ENCODE measurements at regions not wholly inside any gene's neighbourhood (a gene's known extent, or its start where the extent isn't known, plus 50 kb on each side); places are given as distances from the start of the nearest gene placed in this dataset.
"Not testable (repeated sequence)": the region's sequence is repeated elsewhere in the genome, so short reads cannot be mapped to it uniquely, and the experiment has no call there.

GRCh38 chr4:67412153-67412712, 133.1 kb downstream of the CENPC start:
- intact Hi-C loops (cut with DNase I), result not testable (repeated sequence)
- peak in 1 of 10 donors; percentile 16 for DNase-seq

- intact Hi-C loops (cut with DNase I), result no loop called here
Measured at GRCh38 chr4:67403342-67403741, 142.0 kb downstream of the CENPC start.

GRCh38 chr4:67401902-67402301, 143.4 kb downstream of the CENPC start:
- DNase-seq, result peak in 1 of 10 donors; percentile 12
- intact Hi-C loops (cut with DNase I), result no loop called here

More at GRCh38 chr4:67403342-67403741, 142.0 kb downstream of the CENPC start:
- DNase-seq, result no peak

GRCh38 chr4:67397931-67398330, 147.4 kb downstream of the CENPC start:
- DNase-seq, result no peak
- intact Hi-C loops (cut with DNase I), result no loop called here

GRCh38 chr4:67397031-67397430, 148.3 kb downstream of the CENPC start:
- intact Hi-C loops (cut with DNase I), result no loop called here
- DNase-seq, result no peak

GRCh38 chr4:67396008-67396407, 149.3 kb downstream of the CENPC start:
- intact Hi-C loops (cut with DNase I), result no loop called here
- DNase-seq, result no peak

- no peak for DNase-seq
- intact Hi-C loops (cut with DNase I), result no loop called here
Measured at GRCh38 chr4:67394879-67395278, 150.4 kb downstream of the CENPC start.

GRCh38 chr4:67393699-67394281, 151.5 kb downstream of the CENPC start:
- peak in 1 of 10 donors; percentile 17 for DNase-seq
- intact Hi-C loops (cut with DNase I), result no loop called here

- intact Hi-C loops (cut with DNase I), result no loop called here
- DNase-seq, result no peak
Measured at GRCh38 chr4:67393007-67393406, 152.3 kb downstream of the CENPC start.

- intact Hi-C loops (cut with DNase I), result not testable (repeated sequence)
Measured at GRCh38 chr4:67381406-67381804, 163.9 kb downstream of the CENPC start.

GRCh38 chr4:67380702-67381405, 164.4 kb downstream of the CENPC start:
- intact Hi-C loops (cut with DNase I), result not testable (repeated sequence)
- DNase-seq, result peak in 3 of 10 donors; percentile 61 to 79 (median 69)

More at GRCh38 chr4:67381406-67381804, 163.9 kb downstream of the CENPC start:
- peak in 2 of 10 donors; percentile 71 to 76 for DNase-seq

GRCh38 chr4:67380154-67380553, 165.1 kb downstream of the CENPC start:
- peak in 3 of 10 donors; percentile 51 to 74 (median 56) for DNase-seq
- intact Hi-C loops (cut with DNase I), result no loop called here

- intact Hi-C loops (cut with DNase I), result no loop called here
- DNase-seq, result no peak
Measured at GRCh38 chr4:67375291-67375690, 170.0 kb downstream of the CENPC start.

- intact Hi-C loops (cut with DNase I), result no loop called here
- no peak for DNase-seq
Measured at GRCh38 chr4:67371615-67372014, 173.7 kb downstream of the CENPC start.

- intact Hi-C loops (cut with DNase I), result no loop called here
- DNase-seq, result no peak
Measured at GRCh38 chr4:67366311-67366861, 178.9 kb downstream of the CENPC start.

GRCh38 chr4:67365661-67366245, 179.6 kb downstream of the CENPC start:
- intact Hi-C loops (cut with DNase I), result no loop called here
- no peak for DNase-seq

GRCh38 chr4:67355806-67356205, 189.5 kb downstream of the CENPC start:
- DNase-seq, result no peak
- intact Hi-C loops (cut with DNase I), result no loop called here

GRCh38 chr4:67346654-67347053, 198.6 kb downstream of the CENPC start:
- intact Hi-C loops (cut with DNase I), result no loop called here
- DNase-seq, result no peak

- intact Hi-C loops (cut with DNase I), result no loop called here
- DNase-seq, result no peak
Measured at GRCh38 chr4:67344594-67345380, 200.5 kb downstream of the CENPC start.

- intact Hi-C loops (cut with DNase I), result no loop called here
- no peak for DNase-seq
Measured at GRCh38 chr4:67343199-67343598, 202.1 kb downstream of the CENPC start.

Data from posterior cingulate gyrus (tissue), 11 donors.